Transverse colon (tissue), 4 donors: ENCODE measurements at regions not wholly inside any gene's neighbourhood (a gene's known extent, or its start where the extent isn't known, plus 50 kb on each side); places are given as distances from the start of the nearest gene placed in this dataset.

Experiments
- CTCF ChIP-seq, 5 experiments: fragments of 200-600 bp in 3 of 5; fragments of 450-650 bp in 2 of 5; sonication (generic) in 3 of 5; IDR thresholded peaks; 1 replicate in 2 of 5; 2 replicates in 3 of 5; pipeline ENCODE4 v1.5.1; 2016 to 2017; ENCODE audit warnings: antibody characterized with exemption in 5 of 5, inconsistent platforms in 3 of 5, mild to moderate bottlenecking in 2 of 5, moderate library complexity in 1 of 5
- POLR2A ChIP-seq: fragments of 450-650 bp; IDR thresholded peaks from one replicate; pipeline ENCODE4 v1.6.1; 2016; ENCODE audit warnings: antibody characterized with exemption, mild to moderate bottlenecking, moderate library complexity
- POLR2AphosphoS5 ChIP-seq, 3 donors: sonication (generic); formaldehyde crosslinking; IDR thresholded peaks; one replicate each; pipeline ENCODE4 v1.6.1; 2016; ENCODE audit warnings: antibody characterized with exemption in 3 of 3

DNA sequence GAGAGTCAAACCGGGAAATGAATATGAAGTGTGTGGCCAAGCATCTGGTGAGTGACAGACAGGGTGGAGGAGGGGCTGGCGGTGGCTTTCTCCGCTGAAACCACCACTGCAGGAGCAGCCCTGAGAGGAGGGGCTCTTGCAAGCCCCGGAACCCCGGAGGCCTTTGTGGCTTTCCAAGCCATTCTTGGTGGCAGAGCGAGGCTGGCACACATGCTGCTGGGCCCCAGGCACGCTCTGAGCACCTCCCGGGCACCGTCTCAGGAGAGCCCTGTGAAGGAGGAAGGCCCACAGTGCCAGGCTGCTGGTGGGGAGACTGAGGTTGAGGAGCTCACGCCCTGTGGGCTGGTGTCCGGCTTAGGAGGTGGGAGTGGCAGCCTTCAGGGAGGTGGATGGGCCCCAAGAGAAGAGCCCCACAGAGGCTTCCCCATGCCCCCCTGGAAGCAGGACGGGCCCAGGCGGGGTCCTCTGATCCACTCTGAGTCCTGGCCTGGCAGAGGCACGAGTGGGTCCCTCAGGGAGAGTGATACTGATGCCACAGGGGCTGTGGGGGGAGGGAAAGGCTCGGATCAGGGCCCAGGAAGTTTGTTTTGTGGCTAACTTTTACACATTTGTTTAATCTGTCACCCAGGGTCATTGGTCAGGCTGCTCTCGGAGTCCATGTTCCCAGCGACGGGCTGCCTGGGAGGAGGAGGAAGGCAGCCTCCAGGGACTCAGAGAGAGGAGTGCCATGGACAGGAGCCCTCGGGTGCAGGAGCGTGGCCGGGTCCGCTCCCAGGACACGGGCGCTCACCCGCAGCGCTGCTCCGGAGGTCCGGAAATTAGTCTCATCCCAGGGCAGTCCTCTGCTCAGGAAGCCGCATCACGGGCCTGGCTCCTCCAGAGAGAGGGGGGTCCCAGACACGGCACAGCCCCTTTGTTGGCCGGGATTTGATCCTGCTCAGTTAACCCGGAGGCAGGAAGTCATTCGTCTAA lies 170.7 kb downstream of the ERMARD start:
- TF ChIP-seq CTCF (IDR thresholded peaks at IDR 0.05) (no peak), POLR2A (no peak), POLR2AphosphoS5 (IDR thresholded peaks at IDR 0.05) (no peak)
